ENCODE measurements at regions not wholly inside any gene's neighbourhood (a gene's known extent, or its start where the extent isn't known, plus 50 kb on each side); places are given as distances from the start of the nearest gene placed in this dataset.

DNA sequence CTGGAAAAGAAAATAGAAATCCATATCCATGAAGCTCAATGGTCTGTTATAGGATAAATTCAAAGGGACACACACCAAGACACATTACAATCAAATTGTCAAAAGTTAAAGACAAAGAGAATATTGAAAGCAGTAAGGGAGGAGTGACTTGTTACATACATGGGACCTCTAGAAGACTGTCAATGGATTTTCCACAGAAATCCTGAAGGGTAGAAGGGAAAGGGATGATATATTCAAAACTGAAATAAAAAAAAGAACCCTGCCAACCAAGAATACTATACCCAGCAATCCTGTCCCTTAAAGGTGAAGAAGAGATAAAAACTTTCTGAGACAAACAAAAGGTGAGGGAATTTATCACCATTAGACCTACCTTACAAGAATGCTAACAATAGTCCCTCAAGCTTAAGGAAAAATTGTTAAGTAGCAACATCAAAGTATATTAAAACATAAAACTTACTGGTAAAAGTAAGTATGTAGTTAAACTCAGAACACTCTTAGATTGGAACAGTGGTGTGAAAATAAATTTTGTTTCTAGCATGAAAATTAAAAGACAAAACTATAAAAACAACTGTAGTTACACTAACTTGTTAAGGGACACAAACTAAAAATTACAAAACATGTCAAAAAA, 103.2 kb upstream of the APP start:
- H3K9me3 Mint-ChIP-seq = peaks cover 45% of the 10 kb centered on the region
- H3F3A ChIP-seq (replicated peaks; ENCODE audit: low read depth) = no peaks in the 10 kb centered on the region

DNA sequence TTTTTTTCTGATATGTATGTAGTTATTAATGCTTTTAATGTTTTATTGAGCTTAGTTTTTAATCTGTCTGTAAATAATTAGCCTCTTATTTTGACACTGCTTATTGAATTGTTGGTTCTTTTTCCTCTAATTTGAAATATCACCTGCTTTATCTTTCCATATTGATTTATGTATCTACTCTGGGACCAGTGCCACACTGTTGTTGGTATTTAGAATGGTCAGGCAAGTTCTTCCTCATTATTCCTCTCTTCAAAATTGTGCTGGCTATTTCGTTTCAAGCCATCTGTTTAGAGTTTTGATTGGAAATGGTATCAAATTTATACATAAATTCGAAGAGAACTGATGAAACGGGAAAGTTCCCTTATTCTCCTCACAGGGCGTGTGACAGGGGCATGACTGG, 96.8 kb upstream of the APP start:
- ATAC-seq (no peak), DNase-seq (ENCODE audit: low spot score) (no peak)
- Histone ChIP-seq H2AFZ (peak overlapping the region; percentile 61; the same call in 1 of the 2 replicates), H3K4me3 (no peak overlapping the region), H3K9me2 (ENCODE audit: insufficient read depth) (no peaks in the 10 kb centered on the region; the same call in 1 of the 2 replicates), H4K20me1 (replicated peaks; ENCODE audit: insufficient read depth) (no peaks in the 10 kb centered on the region), H3K4me2 (no peak overlapping the region), H3K27ac (ENCODE audit: low read depth) (no peak overlapping the region), H3F3A (replicated peaks; ENCODE audit: low read depth) (no peaks in the 10 kb centered on the region), H3K36me3 (ENCODE audit: insufficient read depth) (no peaks in the 10 kb centered on the region), H3K27me3 (ENCODE audit: insufficient read depth) (no peaks in the 10 kb centered on the region), H3K4me1 (ENCODE audit: insufficient read depth) (no peaks in the 10 kb centered on the region), H3K79me2 (replicated peaks; ENCODE audit: insufficient read depth) (no peaks in the 10 kb centered on the region)
- no peaks in the 10 kb centered on the region for H3K27me3 Mint-ChIP-seq (ENCODE audit: insufficient read depth, low read depth, poor library complexity)
- no peak overlapping the region for H3K27ac Mint-ChIP-seq
- TF ChIP-seq EZH2 (IDR thresholded peaks at IDR 0.05; ENCODE audit: low read depth, unreplicated experiment) (no peak), ZNF114 (CRISPR knock-in tag; IDR thresholded peaks at IDR 0.05) (no peak), NANOG (IDR thresholded peaks at IDR 0.05; ENCODE audit: borderline replicate concordance) (no peak), CREB1 (CRISPR knock-in tag; IDR thresholded peaks at IDR 0.05; ENCODE audit: low read depth) (no peak)
- no peak overlapping the region for H3K4me3 Mint-ChIP-seq
- H3K4me1 Mint-ChIP-seq = peaks cover 5% of the 10 kb centered on the region; the same call in 2 of the 3 replicates
- peaks cover 11% of the 10 kb centered on the region for H3K9me3 Mint-ChIP-seq
- no peaks in the 10 kb centered on the region; the same call in 1 of the 3 replicates for H3K36me3 Mint-ChIP-seq (ENCODE audit: low read depth)

More for the DNA sequence above, 103.2 kb upstream of the APP start:
- Histone ChIP-seq H3K27me3 (ENCODE audit: insufficient read depth) (no peaks in the 10 kb centered on the region), H3K4me2 (no peak overlapping the region), H3K4me3 (no peak overlapping the region), H4K20me1 (replicated peaks; ENCODE audit: insufficient read depth) (no peaks in the 10 kb centered on the region), H3K27ac (ENCODE audit: low read depth) (no peak overlapping the region), H2AFZ (no peak overlapping the region), H3K4me1 (ENCODE audit: insufficient read depth) (no peaks in the 10 kb centered on the region), H3K79me2 (replicated peaks; ENCODE audit: insufficient read depth) (no peaks in the 10 kb centered on the region), H3K36me3 (ENCODE audit: insufficient read depth) (peaks cover 5% of the 10 kb centered on the region; the same call in 1 of the 2 replicates), H3K9me2 (ENCODE audit: insufficient read depth) (peaks cover 4% of the 10 kb centered on the region; the same call in 1 of the 2 replicates)
- no peak overlapping the region for H3K27ac Mint-ChIP-seq
- ATAC-seq (no peak), DNase-seq (ENCODE audit: low spot score) (no peak)
- no peak overlapping the region for H3K4me3 Mint-ChIP-seq
- no peak for TF ChIP-seq ZNF331 (CRISPR knock-in tag; IDR thresholded peaks at IDR 0.05; ENCODE audit: low read depth)
- TF ChIP-seq, protein P1, sequence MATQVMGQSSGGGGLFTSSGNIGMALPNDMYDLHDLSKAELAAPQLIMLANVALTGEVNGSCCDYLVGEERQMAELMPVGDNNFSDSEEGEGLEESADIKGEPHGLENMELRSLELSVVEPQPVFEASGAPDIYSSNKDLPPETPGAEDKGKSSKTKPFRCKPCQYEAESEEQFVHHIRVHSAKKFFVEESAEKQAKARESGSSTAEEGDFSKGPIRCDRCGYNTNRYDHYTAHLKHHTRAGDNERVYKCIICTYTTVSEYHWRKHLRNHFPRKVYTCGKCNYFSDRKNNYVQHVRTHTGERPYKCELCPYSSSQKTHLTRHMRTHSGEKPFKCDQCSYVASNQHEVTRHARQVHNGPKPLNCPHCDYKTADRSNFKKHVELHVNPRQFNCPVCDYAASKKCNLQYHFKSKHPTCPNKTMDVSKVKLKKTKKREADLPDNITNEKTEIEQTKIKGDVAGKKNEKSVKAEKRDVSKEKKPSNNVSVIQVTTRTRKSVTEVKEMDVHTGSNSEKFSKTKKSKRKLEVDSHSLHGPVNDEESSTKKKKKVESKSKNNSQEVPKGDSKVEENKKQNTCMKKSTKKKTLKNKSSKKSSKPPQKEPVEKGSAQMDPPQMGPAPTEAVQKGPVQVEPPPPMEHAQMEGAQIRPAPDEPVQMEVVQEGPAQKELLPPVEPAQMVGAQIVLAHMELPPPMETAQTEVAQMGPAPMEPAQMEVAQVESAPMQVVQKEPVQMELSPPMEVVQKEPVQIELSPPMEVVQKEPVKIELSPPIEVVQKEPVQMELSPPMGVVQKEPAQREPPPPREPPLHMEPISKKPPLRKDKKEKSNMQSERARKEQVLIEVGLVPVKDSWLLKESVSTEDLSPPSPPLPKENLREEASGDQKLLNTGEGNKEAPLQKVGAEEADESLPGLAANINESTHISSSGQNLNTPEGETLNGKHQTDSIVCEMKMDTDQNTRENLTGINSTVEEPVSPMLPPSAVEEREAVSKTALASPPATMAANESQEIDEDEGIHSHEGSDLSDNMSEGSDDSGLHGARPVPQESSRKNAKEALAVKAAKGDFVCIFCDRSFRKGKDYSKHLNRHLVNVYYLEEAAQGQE (IDR thresholded peaks at IDR 0.05; ENCODE audit: unreplicated experiment) = no peak
- TF ChIP-seq ZNF114 (CRISPR knock-in tag; IDR thresholded peaks at IDR 0.05) = no peak
- no peak for TF ChIP-seq STAT1 (IDR thresholded peaks at IDR 0.05; ENCODE audit: unreplicated experiment)
- no peak for TF ChIP-seq POLR2AphosphoS5 (IDR thresholded peaks at IDR 0.05; ENCODE audit: low read depth)
- TF ChIP-seq, protein P2, sequence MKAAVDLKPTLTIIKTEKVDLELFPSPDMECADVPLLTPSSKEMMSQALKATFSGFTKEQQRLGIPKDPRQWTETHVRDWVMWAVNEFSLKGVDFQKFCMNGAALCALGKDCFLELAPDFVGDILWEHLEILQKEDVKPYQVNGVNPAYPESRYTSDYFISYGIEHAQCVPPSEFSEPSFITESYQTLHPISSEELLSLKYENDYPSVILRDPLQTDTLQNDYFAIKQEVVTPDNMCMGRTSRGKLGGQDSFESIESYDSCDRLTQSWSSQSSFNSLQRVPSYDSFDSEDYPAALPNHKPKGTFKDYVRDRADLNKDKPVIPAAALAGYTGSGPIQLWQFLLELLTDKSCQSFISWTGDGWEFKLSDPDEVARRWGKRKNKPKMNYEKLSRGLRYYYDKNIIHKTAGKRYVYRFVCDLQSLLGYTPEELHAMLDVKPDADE (IDR thresholded peaks at IDR 0.05) = no peak
- H3K4me1 Mint-ChIP-seq = peaks cover 4% of the 10 kb centered on the region; the same call in 2 of the 3 replicates
- no peaks in the 10 kb centered on the region for H3K27me3 Mint-ChIP-seq (ENCODE audit: insufficient read depth, low read depth, poor library complexity)
- peaks cover 26% of the 10 kb centered on the region; the same call in 2 of the 3 replicates for H3K36me3 Mint-ChIP-seq (ENCODE audit: low read depth)

Data from GM23338 (cell line).